Stimulated activated naive CD4-positive, alpha-beta T cell treated with Interleukin-2 at 50 U/mL for 16 hours (primary cell): ENCODE measurements at regions not wholly inside any gene's neighbourhood (a gene's known extent, or its start where the extent isn't known, plus 50 kb on each side); places are given as distances from the start of the nearest gene placed in this dataset.
"Not testable (repeated sequence)": the region's sequence is repeated elsewhere in the genome, so short reads cannot be mapped to it uniquely, and the experiment has no call there.

Experiments used
- DNase-seq: peaks from one replicate; lab custom pipeline; 2025; lab: John Stamatoyannopoulos, UW

DNA sequence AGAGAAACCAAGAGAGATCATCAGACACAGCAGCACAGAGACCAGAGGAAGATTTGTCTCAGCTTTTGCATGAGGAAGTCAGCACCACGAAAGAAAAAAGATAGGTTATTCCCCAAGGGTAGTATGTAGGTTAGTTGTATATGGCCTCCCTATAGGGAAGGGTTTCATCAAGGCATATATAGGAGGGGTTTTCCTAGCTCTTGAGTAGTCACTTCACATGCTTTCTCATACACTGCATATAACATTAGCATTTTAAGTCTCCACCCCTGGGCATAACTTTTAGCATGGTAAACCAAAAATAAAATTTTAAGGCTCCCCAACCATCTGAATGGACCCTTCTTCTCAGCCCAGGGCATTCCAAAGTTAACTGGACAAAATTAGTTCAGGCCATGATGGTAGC, 1571.6 kb upstream of the ACO1 start:
- no peak for DNase-seq

DNA sequence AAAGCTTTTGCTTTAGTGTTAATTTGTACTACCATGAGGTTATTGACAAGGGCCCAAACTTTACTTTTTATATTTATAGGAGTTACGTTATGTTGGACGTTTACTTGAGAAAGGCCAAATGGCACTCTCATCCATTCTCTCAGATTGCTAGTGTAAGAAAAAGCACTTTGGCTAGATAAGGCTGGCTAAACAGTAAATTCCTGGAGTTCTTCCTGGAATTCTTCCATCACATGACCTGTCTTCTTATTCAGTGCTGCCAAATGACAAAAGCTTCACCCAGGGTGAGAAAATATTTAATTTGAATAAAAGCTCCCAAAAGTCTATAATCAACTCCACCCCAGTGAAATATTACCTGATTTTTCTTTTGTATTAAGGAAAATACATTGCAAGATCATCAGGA, 1568.9 kb upstream of the ACO1 start:
- no peak for DNase-seq

DNA sequence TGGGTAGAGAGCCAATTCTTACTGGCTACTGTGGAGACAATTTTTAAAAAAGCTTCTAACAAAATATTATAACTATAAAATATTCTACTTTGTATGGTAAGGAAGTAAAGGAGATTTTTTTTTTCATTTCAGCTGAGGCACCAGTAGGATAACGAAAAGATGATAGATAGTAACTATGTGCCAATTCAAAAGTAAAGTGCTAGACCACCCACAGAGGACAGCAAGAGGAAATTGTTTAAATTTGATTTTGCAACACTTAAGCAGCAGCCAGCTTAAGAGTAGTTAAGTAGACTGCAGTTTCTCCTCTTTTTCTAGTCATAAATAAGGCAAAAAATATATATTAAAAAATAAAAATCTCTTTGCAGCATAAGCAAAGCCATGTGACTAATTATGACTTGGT, 1539.3 kb upstream of the ACO1 start:
- DNase-seq, result no peak

DNA sequence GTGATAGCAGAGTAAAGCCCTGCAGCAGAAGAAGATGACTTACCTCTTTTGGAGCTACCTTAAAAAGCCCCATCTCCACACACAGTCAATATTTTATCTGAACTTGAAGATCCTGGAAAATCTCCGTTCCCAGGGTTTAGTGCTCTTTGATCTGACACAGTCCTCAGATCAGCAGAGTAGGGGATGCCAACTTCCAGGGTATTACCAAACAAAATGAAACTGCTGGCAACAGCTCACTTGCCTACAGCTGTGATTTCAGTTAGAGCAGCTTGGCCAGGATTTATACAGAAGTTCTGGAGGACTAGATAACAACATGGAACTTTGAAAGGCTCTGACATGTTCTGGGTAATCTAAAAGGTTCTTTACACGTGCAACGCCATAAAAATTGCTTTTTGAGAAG, 1537.8 kb upstream of the ACO1 start:
- no peak for DNase-seq

DNA sequence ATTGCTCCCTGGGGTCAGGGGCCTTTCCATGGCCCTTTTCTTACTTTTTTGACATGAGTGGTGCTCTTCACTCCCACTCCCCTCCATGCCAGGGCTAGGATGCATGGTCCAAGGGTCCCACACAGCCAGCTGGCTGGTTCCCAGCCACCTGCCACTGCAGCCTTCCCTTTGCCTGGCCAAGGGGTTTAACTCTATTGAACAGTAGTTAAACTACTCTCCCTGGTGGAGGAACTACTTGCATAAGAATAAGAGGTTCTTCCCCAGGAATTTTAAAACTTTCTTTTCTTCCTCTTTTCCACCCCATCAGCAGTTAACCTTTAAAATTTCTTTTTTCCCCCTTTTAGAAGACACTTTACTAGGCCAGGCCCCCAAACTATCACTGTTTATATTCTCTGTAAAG, 1532.8 kb upstream of the ACO1 start:
- no peak for DNase-seq

DNA sequence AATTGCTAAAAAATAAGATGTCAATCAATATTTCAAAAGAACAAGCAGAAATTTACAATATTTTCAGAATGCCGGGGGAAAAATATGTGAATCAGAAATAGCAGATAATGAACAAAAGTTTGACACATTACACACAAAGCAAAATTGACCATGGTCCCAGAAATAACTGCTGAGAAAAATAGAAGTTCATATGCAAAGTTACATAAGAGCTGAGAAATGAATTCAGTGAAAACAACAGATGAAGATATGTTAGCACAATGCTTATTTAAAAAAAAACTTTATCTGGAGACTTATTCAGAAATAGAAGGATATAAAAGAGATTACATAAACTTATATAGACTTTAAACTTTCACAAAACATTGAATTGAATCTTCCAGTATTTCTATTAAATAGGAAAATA, 1483.7 kb upstream of the ACO1 start:
- DNase-seq, result no peak

DNA sequence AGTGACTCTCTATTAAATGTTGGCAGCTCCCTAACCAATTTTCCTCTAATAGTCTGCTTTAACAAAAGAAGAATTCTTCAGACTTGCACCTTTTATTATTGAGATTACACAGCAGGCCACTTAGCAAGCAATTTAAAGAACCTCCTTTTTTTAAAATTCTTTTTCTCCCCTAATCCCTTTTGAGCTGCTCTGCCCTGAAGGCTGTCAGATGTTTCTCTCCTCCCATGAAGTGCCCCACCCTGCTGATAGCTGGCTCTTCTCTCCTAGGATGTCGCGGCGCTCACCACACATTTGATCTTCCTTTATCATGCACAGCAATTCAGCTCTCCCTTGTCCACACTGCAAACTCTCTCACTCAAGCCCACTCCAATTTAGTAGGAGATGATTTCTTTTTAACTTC, 1471.1 kb upstream of the ACO1 start:
- no peak for DNase-seq

DNA sequence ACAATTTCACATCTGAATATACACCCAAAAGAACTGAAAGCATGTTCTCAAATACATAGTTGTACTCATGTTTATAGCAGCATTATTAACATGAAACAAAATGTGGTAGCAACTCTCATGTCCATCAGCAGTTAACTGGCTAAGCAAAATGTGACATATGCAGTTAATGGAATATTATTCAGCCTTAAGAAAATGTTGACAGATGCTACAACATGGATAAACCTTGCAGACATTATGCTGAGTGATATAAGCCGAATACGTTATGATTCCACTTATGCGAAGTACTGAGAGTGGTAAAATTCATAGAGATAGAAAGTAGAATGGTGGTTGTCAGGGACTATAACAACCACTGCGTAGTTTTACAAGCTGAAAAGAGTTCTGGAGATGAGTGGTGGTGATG, 1469.0 kb upstream of the ACO1 start:
- no peak for DNase-seq

DNA sequence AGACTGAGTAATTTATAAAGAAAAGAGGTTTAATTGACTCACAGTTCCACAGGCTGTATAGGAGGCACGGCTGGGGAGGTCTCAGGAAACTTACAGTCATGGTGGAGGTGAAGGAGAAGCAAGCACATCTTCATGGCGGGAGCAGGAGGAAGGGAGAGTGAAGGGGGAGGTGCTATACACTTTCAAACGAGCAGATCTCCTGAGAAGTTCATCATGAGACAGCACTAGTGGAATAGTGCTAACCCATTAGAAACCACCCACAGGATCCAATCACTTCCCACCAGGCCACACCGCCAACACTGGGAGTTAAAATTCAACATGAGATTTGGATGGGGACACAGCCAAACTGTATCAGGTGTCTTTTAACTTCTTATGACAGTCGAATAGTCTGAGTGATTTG, 1459.3 kb upstream of the ACO1 start:
- no peak for DNase-seq

DNA sequence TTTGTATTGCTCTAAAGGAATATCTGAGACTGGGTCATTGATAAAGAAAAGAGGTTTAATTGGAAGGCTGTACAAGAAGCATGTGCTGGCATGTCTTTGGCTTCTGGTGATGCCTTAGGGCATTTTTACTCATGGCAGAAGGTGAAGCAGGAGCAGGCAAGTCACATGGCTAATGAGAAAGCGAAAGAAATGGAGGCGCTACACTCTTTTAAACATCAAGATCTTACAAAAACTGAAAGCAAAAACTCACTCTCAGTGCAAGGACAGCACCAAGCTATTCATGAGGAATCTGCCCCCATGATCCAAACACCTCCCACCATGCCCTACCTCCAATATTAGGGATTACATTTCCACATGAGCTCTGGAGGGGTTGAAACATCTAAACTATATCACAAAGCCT, 1458.8 kb upstream of the ACO1 start:
- DNase-seq, result no peak

DNA sequence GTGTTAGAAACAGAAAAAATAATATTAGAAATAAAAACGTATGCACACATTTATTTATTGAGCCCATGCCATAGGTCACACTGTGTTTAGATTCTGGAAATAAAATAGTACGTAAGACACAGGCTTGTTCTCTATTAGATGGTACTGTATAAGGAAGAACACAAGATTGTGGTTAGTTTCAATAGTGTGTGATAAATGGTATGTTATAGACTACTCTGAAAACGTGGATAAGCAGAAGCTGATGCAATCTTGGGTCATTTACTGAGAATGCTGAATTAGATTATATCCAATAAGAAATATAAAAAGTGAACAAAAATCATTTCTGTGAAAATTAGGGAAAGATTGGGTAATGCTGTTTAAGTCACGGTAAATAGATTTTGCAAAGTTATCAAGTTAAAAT, 1456.4 kb upstream of the ACO1 start:
- no peak for DNase-seq

DNA sequence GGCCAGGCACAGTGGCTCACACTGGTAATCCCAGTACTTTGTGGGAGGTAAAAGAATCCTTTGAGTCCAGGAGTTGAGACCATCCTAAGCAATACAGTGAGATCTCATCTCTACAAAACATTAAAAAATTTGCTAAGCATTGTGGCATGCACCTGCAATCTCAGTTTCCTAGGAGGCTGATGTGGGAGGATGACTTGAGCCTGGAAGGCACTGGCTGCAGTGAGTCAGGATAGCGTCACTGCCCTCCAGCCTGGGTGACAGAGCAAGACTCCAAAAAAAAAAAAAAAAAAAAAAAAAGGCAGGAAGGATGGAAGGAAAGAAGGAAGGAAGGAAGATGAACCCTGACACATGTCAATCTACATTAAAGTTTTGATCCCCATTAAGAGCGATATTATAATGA, 1452.2 kb upstream of the ACO1 start:
- no peak for DNase-seq

DNA sequence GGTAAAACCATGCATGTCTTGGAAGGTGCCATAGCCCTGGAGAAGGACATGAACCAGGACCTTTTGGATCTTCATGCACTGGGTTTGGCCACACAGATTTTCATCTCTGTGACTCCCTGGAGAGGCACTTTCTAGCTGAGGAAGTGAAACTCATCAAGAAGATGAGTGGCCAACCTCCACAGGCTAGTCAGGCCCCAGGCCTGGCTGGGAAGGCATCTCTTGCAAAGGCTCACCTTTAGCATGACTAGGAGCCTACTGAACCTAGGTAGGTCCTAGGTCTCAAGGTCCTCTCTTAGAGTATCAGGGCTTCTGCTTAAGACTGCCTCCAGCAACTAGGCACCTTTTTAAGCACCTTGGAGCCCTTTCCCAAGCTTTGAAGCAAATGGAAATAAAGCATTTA, 1448.7 kb upstream of the ACO1 start:
- DNase-seq, result no peak

DNA sequence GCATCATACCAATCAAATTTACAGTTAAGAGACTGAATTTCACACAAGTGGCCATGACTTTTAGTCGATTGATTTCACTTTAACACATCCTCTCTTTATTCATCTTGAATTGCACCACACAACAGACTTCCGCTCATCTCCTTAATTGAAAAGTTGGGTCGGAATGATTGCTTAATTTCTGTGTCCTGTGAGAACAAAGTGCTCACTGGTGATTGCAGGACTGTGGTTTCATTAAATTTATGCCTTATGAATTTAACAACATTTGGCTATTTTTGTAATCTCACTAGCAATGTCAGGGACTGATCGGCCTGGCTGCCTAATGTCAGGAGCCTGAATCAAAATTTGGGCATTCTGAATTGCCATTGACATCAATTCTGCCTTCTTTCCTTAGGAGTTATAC, 1447.3 kb upstream of the ACO1 start:
- no peak for DNase-seq

DNA sequence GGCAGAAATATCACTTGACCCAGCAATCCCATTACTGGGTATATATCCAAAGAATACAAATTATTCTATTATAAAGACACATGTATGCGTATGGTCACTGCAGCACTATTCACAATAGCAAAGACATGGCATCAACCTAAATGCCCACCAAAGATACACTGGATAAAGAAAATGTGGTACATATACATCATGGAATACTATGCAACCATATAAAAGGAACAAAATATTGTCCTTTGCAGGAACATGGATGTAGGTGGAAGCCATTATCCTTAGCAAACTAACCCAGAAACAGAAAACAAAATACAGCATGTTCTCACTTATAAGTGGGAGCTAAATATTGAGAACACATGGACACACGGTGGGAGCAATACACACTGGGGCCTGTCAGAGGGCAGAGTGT, 1441.6 kb upstream of the ACO1 start:
- DNase-seq, result not testable (repeated sequence)

DNA sequence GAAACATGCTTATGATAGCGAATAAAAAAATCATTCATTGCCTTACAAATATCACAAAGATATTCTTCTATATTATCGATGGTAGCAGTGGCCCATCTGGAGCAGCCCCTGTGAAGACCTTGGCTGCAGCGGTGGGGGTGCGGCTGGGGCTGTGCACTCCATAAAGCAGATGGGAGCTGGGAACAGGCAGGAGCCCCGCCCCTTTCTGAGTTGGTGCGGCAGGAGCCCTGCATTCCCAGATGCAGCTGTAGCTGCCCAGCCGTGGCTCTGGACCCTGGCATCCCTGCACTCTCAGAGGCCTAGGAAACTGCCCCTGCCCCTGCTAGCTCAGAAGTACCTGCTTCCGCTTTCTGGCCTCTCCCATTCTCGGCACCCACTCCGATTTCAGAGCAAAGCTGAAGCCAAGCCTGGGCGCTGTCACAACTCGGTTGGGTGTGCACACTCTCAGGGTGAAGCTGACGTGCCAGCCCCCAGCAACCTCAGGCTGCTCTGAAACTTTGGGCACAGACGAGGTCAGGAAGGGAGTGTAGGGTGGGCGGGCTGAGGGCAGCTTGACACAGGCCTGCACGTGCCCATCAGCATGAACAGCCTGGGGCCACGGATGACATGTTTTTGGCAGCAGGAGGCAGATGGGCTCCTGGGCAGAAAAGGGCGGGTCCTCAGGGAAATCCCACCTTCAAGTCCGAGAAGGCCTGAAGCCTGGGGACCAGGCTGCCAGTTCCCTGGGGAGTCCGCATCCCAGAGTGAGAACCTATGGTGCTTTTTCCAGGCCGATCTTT, 1440.8 kb upstream of the ACO1 start:
- DNase-seq, result no peak

DNA sequence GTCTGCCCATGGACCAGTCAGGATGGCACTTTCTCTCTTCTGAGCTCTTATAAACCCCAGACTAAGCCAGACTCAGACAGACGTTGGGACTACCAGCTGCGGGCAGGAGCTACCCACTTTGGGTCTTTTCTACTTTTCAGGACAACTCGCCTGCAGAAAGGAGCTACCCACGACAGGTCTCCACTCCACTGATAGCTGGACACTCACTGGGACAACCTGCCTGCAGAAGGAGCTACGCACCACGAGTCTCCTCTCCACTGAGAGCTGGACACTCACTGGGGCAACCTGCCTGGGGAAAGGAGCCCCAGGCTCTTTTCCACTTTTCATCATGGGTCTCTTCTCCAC, 1440.2 kb upstream of the ACO1 start:
- no peak for DNase-seq

DNA sequence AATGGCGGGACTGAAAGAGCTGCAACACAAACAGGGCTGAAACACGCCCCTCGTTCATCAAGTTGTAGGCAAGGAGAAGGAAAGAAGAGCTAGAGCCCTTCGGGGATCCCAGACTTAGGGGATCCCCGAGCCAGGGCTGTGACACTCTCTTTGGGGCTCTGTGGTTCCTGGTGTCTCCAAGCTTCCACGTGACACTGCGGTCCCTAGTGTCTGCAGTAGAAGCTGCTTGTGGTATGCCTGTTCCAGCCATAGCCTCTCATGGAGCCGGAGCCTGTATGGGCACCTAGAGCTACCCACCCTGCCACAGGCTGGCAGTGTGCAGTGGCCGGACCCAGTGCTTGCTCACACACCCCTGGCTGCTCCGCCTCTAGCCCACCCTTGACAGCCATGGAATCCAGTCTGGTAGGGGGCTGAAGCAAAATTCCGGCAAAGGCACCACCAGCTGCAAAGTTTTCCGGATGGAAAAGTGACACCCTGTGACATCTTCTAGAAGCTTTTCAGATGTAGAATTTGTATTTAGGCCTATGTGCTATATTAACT, 1439.6 kb upstream of the ACO1 start:
- no peak for DNase-seq

DNA sequence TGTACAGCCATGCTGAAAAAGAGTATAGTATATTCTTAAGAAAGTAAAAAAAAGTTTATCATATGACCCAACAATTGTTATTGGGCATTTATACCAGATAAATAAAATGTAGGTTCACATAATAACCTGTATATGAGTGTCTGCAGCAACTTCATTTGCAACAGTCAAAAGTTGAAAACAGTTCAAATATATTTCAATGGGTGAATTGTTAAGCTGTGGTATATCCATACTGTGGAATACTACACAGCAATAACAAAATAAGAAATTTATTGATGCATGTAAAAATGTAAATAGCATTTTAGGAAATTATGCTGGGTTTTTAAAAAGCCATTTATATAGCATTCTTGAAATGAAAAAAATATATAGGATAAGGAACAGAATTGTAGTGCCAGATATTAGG, 1420.1 kb upstream of the ACO1 start:
- no peak for DNase-seq

DNA sequence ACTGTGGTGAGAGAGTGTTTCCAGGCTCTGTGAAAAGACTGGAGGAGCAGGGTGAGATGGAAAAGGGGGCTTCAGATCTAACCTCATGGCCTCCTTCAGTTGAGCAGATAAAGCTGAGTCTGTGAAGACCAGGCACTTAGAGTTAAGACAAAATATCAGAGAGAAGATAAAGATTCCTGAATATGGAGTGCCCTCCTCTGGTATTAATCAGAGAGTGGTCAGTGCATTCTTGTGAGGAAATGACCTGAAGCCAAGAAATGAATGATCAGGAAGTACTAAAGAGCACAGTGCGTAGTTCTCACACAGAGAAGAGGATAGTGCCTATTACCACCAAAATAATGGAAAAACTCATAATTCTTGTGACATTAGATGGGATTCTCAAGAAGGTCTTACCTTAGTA, 1417.0 kb upstream of the ACO1 start:
- no peak for DNase-seq

DNA sequence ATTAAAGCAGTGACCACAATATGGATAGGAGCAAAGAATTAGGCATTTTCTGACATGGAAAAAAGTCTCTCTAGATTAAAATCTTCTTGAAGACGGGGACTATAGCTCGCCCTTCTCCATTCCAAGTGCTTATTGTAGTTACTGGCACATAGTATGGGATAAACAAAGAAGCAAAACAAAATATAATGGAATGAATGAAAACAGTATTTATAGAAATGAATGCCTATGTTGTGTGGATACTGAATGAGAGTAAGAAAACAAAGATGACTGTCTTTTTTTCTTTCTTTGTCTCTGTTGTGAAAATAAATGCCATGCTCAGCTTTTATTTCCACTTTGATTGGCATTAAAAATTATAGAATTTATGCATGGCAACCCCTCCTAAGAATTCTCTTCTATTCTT, 1414.3 kb upstream of the ACO1 start:
- DNase-seq, result no peak

DNA sequence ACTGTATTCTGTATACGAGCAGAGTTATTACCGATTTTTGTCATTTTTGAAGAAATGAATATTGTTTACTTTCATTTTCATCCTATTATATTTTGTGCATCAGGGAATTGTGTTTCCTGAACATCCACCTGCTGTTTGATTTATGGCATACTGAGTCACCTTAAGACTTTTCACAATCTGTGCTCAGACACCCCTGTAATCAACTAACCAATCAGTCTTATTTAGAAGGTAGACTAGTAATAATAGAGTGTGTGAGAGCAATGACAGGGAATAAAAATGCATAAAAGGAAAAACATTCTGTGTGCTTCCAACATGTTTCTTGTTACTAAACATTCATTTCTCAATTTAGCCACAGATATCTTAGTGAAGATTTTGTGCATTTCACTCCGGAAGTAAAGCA, 1413.6 kb upstream of the ACO1 start:
- no peak for DNase-seq

DNA sequence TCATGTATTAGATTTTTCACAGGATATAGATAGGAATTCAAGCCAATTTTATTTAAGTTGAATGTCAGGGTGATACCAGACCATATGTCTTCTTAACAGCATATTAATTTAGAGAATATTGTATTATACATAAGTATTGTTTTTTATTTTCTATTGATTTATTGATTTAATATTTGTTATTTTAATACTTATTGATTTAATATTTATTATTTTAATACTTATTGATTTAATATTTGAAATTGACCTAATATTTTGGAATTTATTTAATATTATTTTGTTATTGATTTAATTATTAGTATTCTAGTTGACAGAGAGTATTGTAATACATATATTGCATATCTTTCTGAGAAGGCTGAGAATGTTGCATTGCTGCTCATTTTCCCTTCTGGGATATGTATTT, 1411.8 kb upstream of the ACO1 start:
- DNase-seq, result no peak

DNA sequence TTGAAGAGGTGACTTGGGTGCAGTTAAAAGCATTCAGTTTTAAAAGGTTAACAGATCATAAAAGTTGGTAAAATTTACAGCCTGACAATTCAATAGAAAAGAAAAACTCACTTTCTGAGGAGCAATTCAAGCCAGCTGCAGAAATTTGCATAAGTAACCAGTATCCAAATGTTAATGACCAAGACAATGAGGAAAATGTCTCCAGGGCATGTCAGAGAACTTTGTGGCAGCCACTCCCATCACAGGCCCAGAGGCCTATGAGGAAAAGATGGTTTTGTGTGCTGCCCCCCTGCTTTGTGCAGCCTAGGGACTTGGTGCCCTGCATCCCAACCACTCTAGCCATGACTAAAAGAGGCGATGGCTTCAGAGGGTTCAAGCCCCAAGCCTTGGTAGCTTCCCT, 1406.5 kb upstream of the ACO1 start:
- DNase-seq, result no peak

DNA sequence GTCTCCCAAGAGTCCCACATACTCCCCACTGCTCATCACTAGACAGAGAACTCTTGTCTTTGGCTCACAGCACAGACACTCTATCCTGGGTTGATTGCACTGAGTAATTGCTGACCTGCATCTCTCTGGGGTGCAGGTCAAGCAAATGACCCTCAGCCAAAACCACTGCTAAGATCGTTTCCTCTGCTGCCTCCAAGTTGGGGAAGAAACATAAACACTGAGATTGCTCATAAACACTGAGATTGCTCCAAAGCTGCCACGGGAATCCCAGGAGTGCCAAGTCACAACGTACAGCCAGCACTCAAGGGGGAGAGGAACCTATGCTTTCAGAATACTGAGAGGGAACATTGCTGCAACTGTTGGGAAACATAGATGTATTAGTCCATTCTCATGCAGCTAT, 1402.1 kb upstream of the ACO1 start:
- no peak for DNase-seq
